ENCODE measurements at regions not wholly inside any gene's neighbourhood (a gene's known extent, or its start where the extent isn't known, plus 50 kb on each side); places are given as distances from the start of the nearest gene placed in this dataset.

GRCh38 chr5:58383448-58383847 lies 76.4 kb downstream of the PLK2 start:
- no peak for DNase-seq (ENCODE audit: extremely low read depth, low read depth)

GRCh38 chr5:58382131-58382534 lies 77.8 kb downstream of the PLK2 start:
- no peak for TF ChIP-seq CTCF (IDR thresholded peaks at IDR 0.05; ENCODE audit: low read depth, low read length)
- DNase-seq (ENCODE audit: extremely low read depth, low read depth): no peak

More at GRCh38 chr5:58383448-58383847, 76.4 kb downstream of the PLK2 start:
- TF ChIP-seq CTCF (IDR thresholded peaks at IDR 0.05; ENCODE audit: low read depth, low read length): no peak

- no peak for TF ChIP-seq CTCF (IDR thresholded peaks at IDR 0.05; ENCODE audit: low read depth, low read length)
- DNase-seq (ENCODE audit: extremely low read depth, low read depth): no peak
Measured at GRCh38 chr5:58381566-58381965, 78.3 kb downstream of the PLK2 start.

GRCh38 chr5:58380655-58381054 lies 79.2 kb downstream of the PLK2 start:
- DNase-seq (ENCODE audit: extremely low read depth, low read depth): no peak
- no peak for TF ChIP-seq CTCF (IDR thresholded peaks at IDR 0.05; ENCODE audit: low read depth, low read length)

- no peak for DNase-seq (ENCODE audit: extremely low read depth, low read depth)
- no peak for TF ChIP-seq CTCF (IDR thresholded peaks at IDR 0.05; ENCODE audit: low read depth, low read length)
Measured at GRCh38 chr5:58378613-58379390, 81.1 kb downstream of the PLK2 start.

- no peak for DNase-seq (ENCODE audit: extremely low read depth, low read depth)
- no peak for TF ChIP-seq CTCF (IDR thresholded peaks at IDR 0.05; ENCODE audit: low read depth, low read length)
Measured at GRCh38 chr5:58370606-58371005, 89.3 kb downstream of the PLK2 start.

GRCh38 chr5:58369513-58370190 lies 90.2 kb downstream of the PLK2 start:
- no peak for DNase-seq (ENCODE audit: extremely low read depth, low read depth)
- TF ChIP-seq CTCF (IDR thresholded peaks at IDR 0.05; ENCODE audit: low read depth, low read length): no peak

Data from AG09319 (cell line).